Erythroblast (primary cell): ENCODE measurements at regions not wholly inside any gene's neighbourhood (a gene's known extent, or its start where the extent isn't known, plus 50 kb on each side); places are given as distances from the start of the nearest gene placed in this dataset.
"Not testable (repeated sequence)": the region's sequence is repeated elsewhere in the genome, so short reads cannot be mapped to it uniquely, and the experiment has no call there.

Experiments used
- DNase-seq, 2 experiments: peaks; one replicate each; lab custom pipeline; 2025; lab: John Stamatoyannopoulos, UW
- GATA1 ChIP-seq: IDR thresholded peaks from 2 replicates; pipeline ENCODE4 v1.6.1; 2011; ENCODE audit warnings: low read depth, mild to moderate bottlenecking, control low read depth, low read length, moderate library complexity
- POLR2A ChIP-seq: IDR thresholded peaks from 2 replicates; pipeline ENCODE4 v1.6.1; 2011; ENCODE audit warnings: mild to moderate bottlenecking, low read length

GRCh38 chr16:88258764-88259525 lies 123.8 kb upstream of the ZNF469 start:
- not testable (repeated sequence) for DNase-seq

- not testable (repeated sequence) for DNase-seq
Observed at GRCh38 chr16:88259538-88259937, 123.2 kb upstream of the ZNF469 start.

- not testable (repeated sequence) for DNase-seq
Observed at GRCh38 chr16:88260146-88260545, 122.6 kb upstream of the ZNF469 start.

- not testable (repeated sequence) for DNase-seq
Observed at GRCh38 chr16:88260881-88261665, 121.7 kb upstream of the ZNF469 start.

- not testable (repeated sequence) for DNase-seq
Observed at GRCh38 chr16:88261814-88262605, 120.7 kb upstream of the ZNF469 start.

GRCh38 chr16:88262858-88263563 lies 119.7 kb upstream of the ZNF469 start:
- DNase-seq = not testable (repeated sequence)

- DNase-seq = not testable (repeated sequence)
Observed at GRCh38 chr16:88263681-88264287, 119.0 kb upstream of the ZNF469 start.

- TF ChIP-seq POLR2A = no peak
- TF ChIP-seq GATA1 = no peak
Observed at GRCh38 chr16:88264641-88265285, 118.0 kb upstream of the ZNF469 start.

GRCh38 chr16:88265286-88265938 lies 117.3 kb upstream of the ZNF469 start:
- peak in 1 of 2 experiments; percentile 49 for DNase-seq

More at GRCh38 chr16:88264641-88265285, 118.0 kb upstream of the ZNF469 start:
- peak; percentile 90 to 97 for DNase-seq

GRCh38 chr16:88266036-88266435 lies 116.7 kb upstream of the ZNF469 start:
- DNase-seq = not testable (repeated sequence)

- DNase-seq = not testable (repeated sequence)
Observed at GRCh38 chr16:88266935-88267551, 115.7 kb upstream of the ZNF469 start.

GRCh38 chr16:88268186-88268970 lies 114.4 kb upstream of the ZNF469 start:
- DNase-seq = not testable (repeated sequence)

GRCh38 chr16:88270171-88270790 lies 112.5 kb upstream of the ZNF469 start:
- not testable (repeated sequence) for DNase-seq

GRCh38 chr16:88271296-88271695 lies 111.5 kb upstream of the ZNF469 start:
- DNase-seq = not testable (repeated sequence)

- not testable (repeated sequence) for DNase-seq
Observed at GRCh38 chr16:88271776-88272175, 111.0 kb upstream of the ZNF469 start.

GRCh38 chr16:88272437-88272836 lies 110.3 kb upstream of the ZNF469 start:
- DNase-seq = not testable (repeated sequence)

- not testable (repeated sequence) for DNase-seq
Observed at GRCh38 chr16:88274126-88274750, 108.5 kb upstream of the ZNF469 start.
